Thyroid gland (tissue), 4 donors: ENCODE measurements at regions not wholly inside any gene's neighbourhood (a gene's known extent, or its start where the extent isn't known, plus 50 kb on each side); places are given as distances from the start of the nearest gene placed in this dataset.
"Not testable (repeated sequence)": the region's sequence is repeated elsewhere in the genome, so short reads cannot be mapped to it uniquely, and the experiment has no call there.

Experiments used
- DNase-seq, 2 donors: peaks; one replicate each; pipeline ENCODE4 v3.0.0-alpha.2; 2019
- H3K27ac ChIP-seq, 3 donors: fragments of 200-600 bp; sonication (generic); 1 replicate in 2 of 3; 2 replicates in 1 of 3; pipeline ENCODE4 v1.5.1; 2016 to 2019; ENCODE audit warnings: mild to moderate bottlenecking in 1 of 3, moderate library complexity in 1 of 3
- H3K27me3 ChIP-seq: fragments of 200-600 bp; sonication (generic); one replicate; pipeline ENCODE4 v1.5.1; 2019
- H3K36me3 ChIP-seq, 2 donors: fragments of 200-600 bp; sonication (generic); one replicate each; pipeline ENCODE4 v1.5.1; 2016 to 2019
- H3K4me1 ChIP-seq, 2 donors: fragments of 200-600 bp; sonication (generic); one replicate each; pipeline ENCODE4 v1.5.1; 2017 to 2019
- H3K4me3 ChIP-seq, 3 donors: fragments of 200-600 bp; sonication (generic); replicated peaks in 1 of 3; 1 replicate in 2 of 3; 2 replicates in 1 of 3; pipeline ENCODE4 v1.5.1; 2016; ENCODE audit warnings: mild to moderate bottlenecking in 1 of 3
- H3K9me3 ChIP-seq: fragments of 200-600 bp; sonication (generic); one replicate; pipeline ENCODE4 v1.5.1; 2017
- CTCF ChIP-seq, 6 experiments: fragments of 200-600 bp in 3 of 6; fragments of 450-650 bp in 3 of 6; sonication (generic) in 3 of 6; IDR thresholded peaks; one replicate each; pipeline ENCODE4 v1.5.1; 2016 to 2019; ENCODE audit warnings: antibody characterized with exemption in 6 of 6, mild to moderate bottlenecking in 2 of 6, inconsistent platforms in 1 of 6, moderate library complexity in 1 of 6
- POLR2A ChIP-seq, 2 donors: fragments of 450-650 bp; IDR thresholded peaks; one replicate each; pipeline ENCODE4 v1.6.1; 2017; ENCODE audit warnings: antibody characterized with exemption in 2 of 2, mild to moderate bottlenecking in 2 of 2, moderate library complexity in 1 of 2
- WGBS, 2 donors: methylation state at CpG; one replicate each; pipeline ENCODE4 v1.1.5; 2017; 5-methylcytosine and 5-hydroxymethylcytosine counted together
- intact Hi-C: fragments of 100-400 bp; cut with DNase I; formaldehyde crosslinking; loops from one replicate; pipeline ENCODE4 v1.15.1; 2023

GRCh38 chr15:70576696-70577095, 186.7 kb downstream of the UACA start:
- WGBS, 2 donors: 44 to 48% methylated on average over 4 of the region's 4 CpGs

GRCh38 chr15:70576276-70576675, 187.1 kb downstream of the UACA start:
- TF ChIP-seq CTCF (IDR thresholded peaks at IDR 0.05) (no peak), POLR2A (IDR thresholded peaks at IDR 0.05) (no peak)
- H3K4me1 ChIP-seq: no peaks in the 10 kb centered on the region
- intact Hi-C loops: no loop called here
- H3K27me3 ChIP-seq: no peaks in the 10 kb centered on the region
- no peak overlapping the region for H3K4me3 ChIP-seq
- no peaks in the 10 kb centered on the region for H3K9me3 ChIP-seq
- DNase-seq: no peak
- WGBS, 2 donors: 85 to 89% methylated on average over 3 of the region's 3 CpGs
- no peaks in the 10 kb centered on the region for H3K36me3 ChIP-seq
- no peak overlapping the region for H3K27ac ChIP-seq

More at GRCh38 chr15:70576696-70577095, 186.7 kb downstream of the UACA start:
- no peak overlapping the region for H3K4me3 ChIP-seq
- H3K27ac ChIP-seq: no peak overlapping the region
- H3K36me3 ChIP-seq: no peaks in the 10 kb centered on the region
- no peaks in the 10 kb centered on the region for H3K9me3 ChIP-seq
- no peaks in the 10 kb centered on the region for H3K27me3 ChIP-seq
- H3K4me1 ChIP-seq: no peaks in the 10 kb centered on the region
- intact Hi-C loops: no loop called here
- no peak for DNase-seq
- TF ChIP-seq POLR2A (IDR thresholded peaks at IDR 0.05): no peak
- TF ChIP-seq CTCF (IDR thresholded peaks at IDR 0.05): no peak

- WGBS, 2 donors: 64 to 69% methylated on average over 16 of the region's 16 CpGs
- intact Hi-C loops: no loop called here
- Histone ChIP-seq H3K4me1 (no peaks in the 10 kb centered on the region), H3K9me3 (no peaks in the 10 kb centered on the region), H3K27ac (no peak overlapping the region), H3K27me3 (no peaks in the 10 kb centered on the region), H3K4me3 (no peak overlapping the region), H3K36me3 (no peaks in the 10 kb centered on the region)
- TF ChIP-seq POLR2A (IDR thresholded peaks at IDR 0.05) (no peak), CTCF (IDR thresholded peaks at IDR 0.05) (no peak)
- no peak for DNase-seq
Observed at GRCh38 chr15:70575231-70576226, 187.8 kb downstream of the UACA start.

DNA sequence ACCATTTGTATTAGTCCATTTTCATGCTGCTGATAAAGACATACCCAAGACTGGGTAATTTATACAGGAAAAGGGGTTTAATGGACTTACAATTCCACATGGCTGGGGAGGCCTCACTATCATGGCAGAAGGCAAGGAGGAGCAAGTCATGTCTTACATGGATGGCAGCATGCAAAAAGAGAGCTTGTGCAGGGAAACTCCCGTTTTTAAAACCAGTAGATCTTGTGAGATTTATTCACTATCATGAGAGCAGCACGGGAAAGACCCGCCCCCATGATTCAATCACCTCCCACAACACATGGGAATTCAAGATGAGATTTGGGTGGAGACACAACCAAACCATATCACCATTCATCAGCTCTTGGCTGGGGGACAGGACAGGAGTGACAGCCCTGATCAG, 189.0 kb downstream of the UACA start:
- DNase-seq, H3K4me1 ChIP-seq, intact Hi-C loops, H3K9me3 ChIP-seq, H3K36me3 ChIP-seq, H3K4me3 ChIP-seq, H3K27ac ChIP-seq, H3K27me3 ChIP-seq: not testable (repeated sequence)
- WGBS, 2 donors: 86 to 88% methylated on average over 3 of the region's 3 CpGs

- no peak overlapping the region for H3K4me3 ChIP-seq
- intact Hi-C loops: no loop called here
- no peak for TF ChIP-seq POLR2A (IDR thresholded peaks at IDR 0.05)
- no peak for TF ChIP-seq CTCF (IDR thresholded peaks at IDR 0.05)
- no peaks in the 10 kb centered on the region for H3K9me3 ChIP-seq
- no peaks in the 10 kb centered on the region for H3K4me1 ChIP-seq
- WGBS, 2 donors: 93 to 96% methylated on average over 12 of the region's 12 CpGs
- H3K27ac ChIP-seq: no peak overlapping the region
- no peaks in the 10 kb centered on the region for H3K27me3 ChIP-seq
- H3K36me3 ChIP-seq: no peaks in the 10 kb centered on the region
- no peak for DNase-seq
Observed at GRCh38 chr15:70573121-70573850, 190.1 kb downstream of the UACA start.
